GM19035 (cell line): ENCODE measurements at regions not wholly inside any gene's neighbourhood (a gene's known extent, or its start where the extent isn't known, plus 50 kb on each side); places are given as distances from the start of the nearest gene placed in this dataset.
"Not testable (repeated sequence)": the region's sequence is repeated elsewhere in the genome, so short reads cannot be mapped to it uniquely, and the experiment has no call there.

Experiments
- ATAC-seq: cut with Tn5 transposase; IDR thresholded peaks from one replicate; pipeline ENCODE4 v1.9.1; 2021; ENCODE audit not compliant: unreplicated experiment

DNA sequence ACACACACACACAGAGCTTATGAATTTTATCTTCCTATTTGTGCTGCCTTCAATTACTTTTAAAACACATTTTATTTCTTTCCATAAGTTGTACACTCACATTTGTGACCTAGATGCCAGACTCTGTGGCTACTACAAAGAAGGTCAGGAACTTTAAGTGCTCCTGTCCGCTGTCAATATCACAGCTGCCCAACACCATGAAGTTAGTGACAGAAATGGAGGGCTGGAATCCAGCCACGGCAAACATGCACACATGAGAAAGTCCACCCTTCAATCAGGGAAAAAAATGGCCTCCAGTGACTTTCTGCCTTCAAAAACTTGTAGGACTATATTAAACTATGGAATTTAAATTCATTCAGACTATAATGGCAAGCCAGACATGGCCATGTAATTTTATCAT is 334.4 kb upstream of the FSTL5 start:
- ATAC-seq = no peak

DNA sequence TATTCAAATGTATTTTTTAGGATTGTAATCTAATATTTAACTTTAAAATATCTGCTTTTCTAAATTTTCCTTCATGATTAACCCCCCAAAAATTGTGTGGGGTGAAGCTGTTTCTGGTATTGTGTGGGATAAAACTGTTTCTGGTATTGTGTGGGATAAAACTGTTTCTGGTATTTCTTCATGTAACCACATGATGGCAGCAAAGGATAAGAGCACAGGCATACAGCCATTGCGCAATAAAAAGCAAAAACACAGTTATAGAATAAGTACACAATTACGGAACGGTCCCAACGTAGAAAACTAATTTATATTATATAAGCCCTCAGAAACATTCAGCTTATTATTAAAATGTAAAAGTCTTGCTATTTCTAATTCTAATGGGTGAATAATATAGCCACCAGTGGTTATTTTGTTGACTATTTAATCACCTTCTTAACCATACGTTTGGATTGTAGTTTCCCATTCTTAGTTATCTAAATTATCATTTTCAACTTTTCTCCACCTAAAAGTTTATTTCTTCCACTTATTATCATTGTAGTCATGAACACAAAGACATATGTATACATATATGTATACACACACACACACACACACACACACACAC is 333.9 kb upstream of the FSTL5 start:
- ATAC-seq = peak; percentile 77

DNA sequence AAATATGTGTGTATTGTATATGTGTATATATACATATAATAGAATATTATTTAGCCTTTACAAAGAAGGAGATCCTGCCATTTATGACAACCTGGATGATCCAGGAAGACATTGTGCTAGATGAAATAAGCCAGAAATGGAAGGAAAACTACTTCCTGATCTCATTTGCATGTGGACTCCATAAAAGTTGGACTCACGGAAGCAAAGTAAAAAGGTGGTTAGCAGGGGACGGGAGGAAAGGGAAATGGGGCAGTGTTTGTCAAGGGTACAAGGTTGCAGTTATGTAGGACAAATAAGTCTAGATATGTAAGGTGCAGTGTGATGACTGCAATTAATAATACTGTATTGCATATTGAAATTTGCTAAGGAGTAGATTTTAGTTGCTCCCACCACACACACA is 331.1 kb upstream of the FSTL5 start:
- no peak for ATAC-seq

DNA sequence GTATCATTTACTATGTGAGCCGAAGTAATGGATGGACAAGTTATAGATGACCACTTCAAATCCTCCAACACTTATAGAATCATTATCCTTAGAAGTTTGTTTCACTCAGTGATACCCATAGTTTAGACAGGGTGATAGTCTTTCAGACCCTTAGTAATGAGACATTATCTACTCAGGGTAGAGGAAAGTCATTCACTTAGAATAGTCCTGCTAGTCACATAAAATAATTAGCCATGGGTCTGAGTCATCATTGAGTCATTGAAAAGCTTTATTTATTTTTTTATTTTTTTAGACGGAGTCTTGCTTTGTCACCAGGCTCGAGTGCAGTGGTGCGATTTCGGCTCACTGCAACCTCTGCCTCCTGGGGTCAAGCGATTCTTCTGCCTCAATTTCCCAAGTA is 321.7 kb upstream of the FSTL5 start:
- no peak for ATAC-seq

DNA sequence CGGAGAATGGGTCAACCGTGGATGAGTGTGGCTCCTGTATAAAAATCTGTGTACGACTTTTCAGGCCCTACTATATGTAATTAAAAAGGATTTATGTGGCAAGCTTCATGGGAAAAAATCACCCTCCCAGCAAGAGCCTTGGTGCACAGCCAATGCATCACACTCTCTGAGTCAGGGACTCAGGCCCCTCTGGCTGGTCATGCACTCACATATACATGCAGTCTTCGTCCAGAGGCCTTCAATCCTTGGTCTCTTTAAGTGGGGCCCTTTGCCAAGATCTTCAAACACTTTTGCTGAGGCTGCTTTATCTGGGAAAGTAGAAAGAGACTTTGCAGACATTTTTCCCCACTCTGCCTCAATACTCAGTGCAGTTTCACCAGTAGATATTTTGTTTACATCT is 311.4 kb upstream of the FSTL5 start:
- no peak for ATAC-seq

DNA sequence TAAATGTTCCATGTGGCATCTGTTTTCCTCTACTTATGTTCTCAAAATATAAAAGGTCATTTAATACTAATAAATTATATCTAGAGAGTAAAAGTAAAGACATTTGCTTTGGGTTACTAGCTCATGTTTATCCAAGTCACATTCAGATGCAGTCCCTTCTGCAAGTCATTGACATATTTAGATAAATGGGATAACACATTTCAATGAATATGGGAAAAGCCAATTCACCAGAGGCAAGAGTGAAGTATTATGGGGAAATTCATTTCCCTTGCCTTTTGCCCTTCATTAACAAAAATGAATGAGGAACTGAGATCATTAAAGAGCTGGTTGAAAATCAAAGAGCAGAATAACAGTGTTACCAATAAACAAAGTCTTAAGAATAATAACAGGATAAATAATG is 306.2 kb upstream of the FSTL5 start:
- ATAC-seq = no peak

DNA sequence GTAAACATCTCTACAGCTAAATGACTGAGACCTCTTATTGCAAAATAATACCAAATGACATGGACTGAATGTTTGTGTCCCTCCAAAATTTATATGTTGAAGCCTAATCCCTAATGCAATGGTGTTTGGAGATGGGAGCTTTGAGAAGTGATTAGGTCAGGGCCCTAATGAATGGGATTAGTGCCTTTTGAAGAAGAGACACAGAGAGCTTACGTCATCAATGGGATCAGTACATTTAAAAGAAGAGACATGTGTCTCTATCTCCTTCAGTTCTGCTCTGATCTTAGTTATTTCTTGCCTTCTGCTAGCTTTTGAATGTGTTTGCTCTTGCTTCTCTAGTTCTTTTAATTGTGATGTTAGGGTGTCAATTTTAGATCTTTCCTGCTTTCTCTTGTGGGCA is 301.6 kb upstream of the FSTL5 start:
- ATAC-seq = not testable (repeated sequence)

DNA sequence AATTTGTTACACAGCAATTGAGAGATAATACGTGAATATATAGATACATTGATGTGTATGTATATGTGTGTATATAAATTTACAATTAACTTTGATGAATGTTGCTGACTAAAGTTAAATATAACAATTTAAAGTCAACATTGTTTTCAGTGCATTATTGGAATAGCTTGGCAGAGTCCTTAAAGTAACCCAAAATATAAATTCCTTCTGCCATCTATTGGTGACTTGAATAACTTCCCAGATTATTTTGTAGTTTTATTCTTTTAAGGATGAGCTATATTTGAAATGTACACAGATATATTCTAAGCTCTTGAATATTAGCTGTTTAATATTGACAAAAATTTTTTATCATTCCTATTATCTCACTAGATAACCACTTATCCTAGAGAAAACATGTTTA is 298.2 kb upstream of the FSTL5 start:
- no peak for ATAC-seq

DNA sequence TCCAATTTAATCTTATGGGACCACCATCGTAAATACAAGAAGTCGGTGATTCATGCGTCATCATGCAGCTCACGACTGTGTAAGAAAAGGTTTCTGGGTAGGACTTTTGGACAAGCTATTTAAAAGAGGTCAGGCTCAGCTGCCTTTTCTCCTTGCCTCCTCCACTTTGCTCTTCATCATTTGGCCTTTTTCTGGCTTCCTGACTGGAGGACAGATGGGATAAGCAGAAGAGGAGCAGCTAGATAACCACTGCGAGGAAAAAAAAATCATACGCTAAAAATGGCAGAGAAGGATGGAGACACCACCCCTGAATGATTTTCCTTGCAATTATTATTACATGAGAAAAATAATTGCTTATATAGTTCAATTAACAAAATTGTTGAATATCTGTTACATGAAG is 294.3 kb upstream of the FSTL5 start:
- ATAC-seq = no peak

DNA sequence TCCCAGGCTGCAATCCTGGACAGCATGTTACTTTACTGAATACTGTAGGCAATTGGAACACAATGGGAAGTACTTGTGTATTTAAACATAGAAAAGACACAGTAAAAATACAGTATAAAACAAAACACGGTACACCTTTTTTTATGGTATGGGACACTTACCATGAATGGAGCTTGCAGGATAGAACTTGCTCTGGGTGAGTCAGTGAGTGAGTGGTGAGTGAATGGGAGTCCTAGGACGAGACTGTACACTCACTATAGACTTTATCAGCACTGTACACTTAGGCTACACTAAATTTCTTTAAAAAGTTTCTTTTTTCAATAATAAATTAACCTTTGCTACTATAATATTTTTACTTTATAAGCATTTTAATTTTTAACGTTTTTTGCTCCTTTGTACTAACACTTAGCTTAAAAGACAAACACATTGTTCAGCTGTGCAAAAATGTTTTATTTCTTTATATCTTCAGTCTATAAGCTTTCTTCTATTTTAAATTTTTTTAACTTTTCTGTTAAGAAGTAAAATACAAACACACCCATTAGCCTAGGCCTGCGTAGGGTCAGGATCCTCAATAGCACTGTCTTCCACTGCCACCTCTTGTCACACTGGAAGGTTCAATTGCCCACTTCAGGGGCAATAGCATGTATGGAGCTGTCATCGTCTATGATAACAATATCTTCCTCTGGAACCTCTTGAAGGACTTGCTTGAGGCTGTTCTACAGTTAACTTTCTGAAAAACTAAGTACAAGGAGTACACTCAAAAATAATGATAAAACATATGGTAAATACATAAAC is 293.5 kb upstream of the FSTL5 start:
- ATAC-seq = no peak

DNA sequence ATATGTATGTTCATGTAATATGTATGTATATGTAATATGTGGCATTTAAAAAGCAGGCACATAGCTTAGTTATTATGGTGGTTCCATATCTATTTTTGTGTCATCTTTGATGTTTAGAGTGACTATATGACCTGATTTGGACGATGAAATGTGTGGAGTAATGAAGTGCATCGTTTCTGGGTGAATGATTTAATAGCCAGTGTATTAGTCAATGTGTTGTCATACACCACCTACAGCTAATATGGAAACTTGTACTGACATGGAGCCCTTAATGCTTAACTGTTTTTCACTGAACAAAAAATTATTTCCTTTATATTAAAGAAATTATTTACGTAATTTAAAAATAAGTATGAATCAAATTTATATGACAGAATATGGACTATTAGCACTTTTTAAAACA is 292.3 kb upstream of the FSTL5 start:
- no peak for ATAC-seq

DNA sequence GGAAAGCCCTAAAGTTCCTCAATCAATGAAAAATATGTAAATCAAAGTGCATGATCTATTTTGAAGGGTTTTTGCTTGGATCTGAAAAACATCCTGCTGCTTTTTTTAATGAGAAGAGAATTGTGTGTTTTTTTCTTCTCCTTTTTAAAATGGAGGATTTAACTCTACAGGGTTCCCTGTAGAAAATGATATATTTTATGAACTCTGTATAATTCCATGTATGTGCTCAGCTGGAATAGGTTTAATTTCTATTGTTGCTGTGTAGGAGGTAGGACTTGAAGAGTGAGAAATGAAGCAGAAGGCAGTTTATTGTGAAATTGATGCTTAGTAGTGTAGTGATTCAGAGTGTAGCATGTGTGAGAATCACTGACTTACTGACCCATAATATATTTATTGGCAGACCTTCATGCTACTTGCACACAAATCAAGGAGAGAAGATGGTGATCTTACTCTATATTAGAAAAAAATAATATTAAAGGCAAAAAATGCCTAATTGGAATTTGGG is 286.8 kb upstream of the FSTL5 start:
- no peak for ATAC-seq

DNA sequence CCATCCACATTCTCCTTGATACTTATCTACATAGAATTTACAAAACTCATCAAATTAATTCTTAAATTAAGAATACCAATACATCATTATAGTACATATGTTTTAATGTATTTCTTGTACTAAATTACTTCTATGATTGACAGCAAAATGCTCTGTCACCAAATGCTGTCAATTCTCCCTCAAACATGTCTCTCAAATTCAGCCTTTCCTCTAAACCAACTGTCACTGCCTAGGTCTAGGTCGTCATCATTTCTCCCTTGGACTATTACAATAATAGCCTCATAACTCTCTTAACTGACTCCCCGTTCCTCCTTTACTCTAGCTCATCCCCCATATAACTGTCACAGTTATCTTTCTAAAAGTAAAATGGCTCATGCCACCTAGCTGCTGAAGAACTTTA is 279.7 kb upstream of the FSTL5 start:
- ATAC-seq = no peak

DNA sequence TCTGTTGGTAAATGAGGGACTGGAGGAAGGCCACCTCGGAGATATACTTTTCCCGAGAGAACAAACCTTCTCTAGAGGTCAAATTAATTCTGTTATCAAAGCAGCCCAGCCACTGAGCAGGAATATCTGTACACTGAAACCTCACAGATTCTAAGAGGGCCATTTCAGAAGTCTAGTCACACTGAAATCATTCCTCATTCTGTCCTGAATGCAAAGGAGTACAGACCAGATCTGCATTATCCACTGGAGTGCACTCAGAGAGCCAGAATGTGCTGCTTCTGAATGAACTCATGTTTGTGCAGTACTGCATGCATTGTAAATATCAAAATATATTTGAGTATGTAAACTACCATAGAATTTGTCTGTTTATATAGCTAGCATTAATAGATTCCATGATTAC is 278.3 kb upstream of the FSTL5 start:
- no peak for ATAC-seq

DNA sequence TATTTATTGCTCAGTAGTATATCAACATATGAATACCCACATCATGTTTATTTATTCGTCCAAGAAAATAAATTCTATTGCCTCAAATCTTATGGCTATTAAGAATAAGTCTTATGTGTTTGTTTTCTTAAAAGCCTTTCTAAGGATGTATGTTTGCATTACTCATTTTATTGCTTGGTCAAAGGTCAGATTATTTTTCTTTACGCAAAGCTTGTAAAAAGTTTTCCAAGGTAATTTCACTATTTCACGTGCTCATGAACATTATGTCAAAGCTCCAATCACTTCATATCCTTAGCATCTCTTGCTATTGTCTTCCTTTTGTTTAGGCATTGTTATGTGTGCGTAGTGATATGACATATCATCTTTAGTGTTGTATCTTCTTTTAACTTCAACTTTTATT is 258.5 kb upstream of the FSTL5 start:
- no peak for ATAC-seq

DNA sequence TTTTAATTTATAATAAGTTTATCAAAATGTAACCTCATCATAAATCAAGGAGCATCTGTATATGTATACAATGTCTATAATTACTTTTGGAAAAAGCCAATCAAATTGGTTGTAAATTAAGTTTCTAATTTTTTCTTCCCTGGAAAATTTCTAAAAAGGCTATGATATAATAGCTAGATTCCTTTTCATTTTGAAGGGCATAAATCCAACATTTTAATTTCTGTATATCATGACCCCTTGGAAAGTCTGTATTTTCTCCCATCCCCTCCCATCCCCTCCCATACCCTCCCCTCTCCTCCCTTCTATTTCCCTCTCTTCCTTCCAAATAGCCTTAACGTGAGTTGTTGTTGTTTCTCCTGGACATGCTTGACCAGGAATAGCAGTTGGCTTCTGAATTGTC is 247.1 kb upstream of the FSTL5 start:
- ATAC-seq = no peak

DNA sequence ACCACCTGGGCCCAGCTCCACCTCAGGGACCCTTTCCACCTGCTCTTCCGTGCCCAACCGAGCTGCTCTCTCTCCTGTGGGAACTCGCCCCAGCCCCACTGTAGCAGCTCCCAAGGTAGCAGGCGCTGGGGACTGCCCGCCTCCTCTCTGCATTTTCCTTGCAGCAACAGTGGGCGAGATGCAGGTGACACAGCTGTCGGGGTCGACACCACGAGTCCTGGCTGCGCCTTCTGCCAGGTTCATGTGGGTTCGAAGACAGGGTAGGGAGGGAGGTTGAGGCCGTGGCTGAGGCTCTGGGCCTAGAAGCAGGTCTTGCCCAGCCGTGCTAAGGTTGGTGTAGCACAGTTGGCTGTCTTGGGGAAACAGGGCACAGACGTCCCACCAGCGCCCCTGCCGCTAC is 245.2 kb upstream of the FSTL5 start:
- no peak for ATAC-seq

DNA sequence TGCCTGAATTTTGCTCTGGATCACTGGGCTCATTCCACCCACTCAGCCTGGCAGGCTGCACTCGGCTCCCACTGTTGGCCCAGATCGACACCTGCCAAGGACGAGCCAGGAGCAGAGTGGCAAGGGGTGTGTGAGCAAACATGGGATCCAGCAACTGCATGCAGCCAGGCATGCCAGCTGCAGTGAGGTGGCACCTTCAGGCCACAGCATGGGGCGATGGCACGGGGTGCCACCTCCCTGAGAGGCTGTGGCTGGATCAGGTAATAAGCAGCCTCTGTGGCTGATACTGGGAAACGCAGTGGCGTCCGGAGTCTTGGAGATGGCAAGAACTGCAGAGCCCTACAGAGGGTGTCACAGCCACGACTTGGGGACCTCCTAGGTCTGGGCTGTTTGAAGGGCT is 244.5 kb upstream of the FSTL5 start:
- ATAC-seq = no peak

DNA sequence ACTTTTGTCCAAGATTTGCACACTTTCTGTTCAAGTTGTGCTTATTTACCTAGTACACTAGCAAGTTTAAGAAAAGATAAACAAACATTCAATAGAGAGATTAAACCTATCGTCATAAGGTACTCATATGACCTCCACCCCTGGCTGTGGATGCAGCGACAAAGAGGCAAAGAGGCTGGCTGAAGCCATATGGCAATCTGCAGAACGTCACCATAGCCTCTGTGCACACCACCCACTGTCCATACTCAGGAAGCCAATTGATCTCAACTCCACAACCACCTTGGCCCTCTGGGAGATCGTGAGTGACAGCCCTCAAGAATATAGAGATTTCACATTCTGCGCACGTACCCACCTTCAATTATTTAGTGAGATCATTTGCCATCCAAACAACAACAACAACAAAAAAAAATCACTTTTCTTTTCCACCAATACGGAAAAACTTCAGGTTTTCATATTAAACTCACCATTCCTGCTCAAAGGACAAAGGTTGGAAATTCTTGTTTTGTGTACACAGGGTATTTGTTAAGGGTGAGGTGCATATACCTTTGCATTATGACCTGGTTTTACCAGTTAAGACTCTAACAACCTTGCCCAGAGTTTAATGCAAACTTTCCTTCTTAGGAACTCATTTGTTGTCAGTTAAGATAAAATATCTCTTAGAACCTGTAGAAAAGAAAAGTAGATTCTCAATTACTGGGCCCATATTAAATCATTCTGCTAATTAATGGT is 243.0 kb upstream of the FSTL5 start:
- ATAC-seq = no peak

DNA sequence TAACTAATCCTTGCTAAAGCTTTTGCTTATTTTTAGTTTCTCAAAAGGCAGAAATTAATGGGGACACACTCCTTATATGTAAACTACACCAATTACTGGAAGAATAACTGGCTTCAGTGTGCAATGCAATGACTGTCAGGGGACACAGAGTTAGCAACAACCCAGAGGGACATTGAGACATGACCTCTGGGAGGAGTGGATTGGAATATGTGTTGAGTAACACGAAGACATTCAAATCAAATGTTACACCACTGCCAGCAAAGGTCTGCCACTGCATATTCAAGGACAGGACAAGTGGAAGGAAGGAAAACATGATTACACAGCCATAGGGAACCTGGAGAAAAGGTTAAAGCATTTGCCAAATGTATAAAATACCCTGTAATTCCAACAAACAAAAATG is 240.1 kb upstream of the FSTL5 start:
- no peak for ATAC-seq

DNA sequence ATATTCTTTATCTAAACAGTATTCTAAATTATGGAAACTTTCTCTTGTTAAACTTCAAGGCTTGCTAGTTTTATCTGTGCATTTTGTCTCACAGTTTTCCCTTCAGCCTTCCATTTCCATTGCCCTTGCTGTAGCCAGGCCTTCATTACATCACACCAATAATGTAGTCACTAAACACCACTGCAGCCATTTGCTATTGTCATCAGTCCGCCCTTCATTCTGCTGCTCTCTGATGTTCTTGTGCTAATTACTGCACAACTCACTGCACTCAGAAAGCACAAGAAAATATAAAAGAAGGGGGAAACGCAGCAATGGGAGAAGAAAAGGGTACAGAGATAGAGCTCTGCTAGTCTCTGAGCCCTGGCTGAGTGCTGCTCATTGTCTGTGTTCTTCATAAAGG is 239.6 kb upstream of the FSTL5 start:
- ATAC-seq = no peak

DNA sequence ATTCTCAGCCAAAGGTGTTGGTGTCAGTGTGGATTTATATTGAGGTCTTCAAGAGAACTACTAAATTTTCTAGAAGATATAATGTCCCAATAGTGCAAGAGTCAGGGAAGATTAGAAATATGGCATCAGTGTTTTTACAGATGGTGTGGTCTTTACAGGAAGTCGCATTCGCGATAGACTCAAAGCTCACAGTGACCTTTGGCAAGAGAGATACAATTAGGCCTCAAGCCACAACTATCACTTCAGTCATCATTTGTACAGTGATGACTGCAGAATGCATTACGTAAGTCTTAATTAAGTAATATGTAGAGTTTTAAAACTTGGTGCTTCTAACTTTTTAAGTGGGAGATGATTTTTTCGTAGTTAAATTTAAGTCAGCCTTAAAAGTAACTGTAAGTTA is 237.2 kb upstream of the FSTL5 start:
- ATAC-seq = no peak
